ENCODE measurements at regions not wholly inside any gene's neighbourhood (a gene's known extent, or its start where the extent isn't known, plus 50 kb on each side); places are given as distances from the start of the nearest gene placed in this dataset.

DNA sequence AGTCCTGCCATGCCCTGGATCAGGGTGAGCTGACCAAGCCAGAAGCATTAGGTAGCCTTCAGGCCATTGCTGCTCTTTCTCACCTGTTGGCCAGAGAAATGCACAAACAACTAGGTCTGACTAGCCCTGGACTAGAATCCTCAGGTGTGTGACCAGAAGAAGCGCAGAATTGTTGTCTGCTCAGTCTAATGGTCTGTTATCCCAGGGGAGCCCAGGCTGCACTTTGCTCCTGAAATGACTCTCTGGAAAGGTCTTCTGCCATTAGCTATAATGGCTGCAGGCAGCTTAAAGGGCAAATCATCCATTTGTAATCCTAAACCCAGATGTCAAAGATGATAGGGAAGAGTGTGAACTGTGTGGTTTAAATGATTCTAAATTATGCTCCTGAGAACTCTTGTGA, 246.1 kb downstream of the NFKBIZ start:
- ChIA-PET POLR2A (ENCODE audit: low non-redundant PET) (no interaction called here), CTCF (interaction anchor here (0.7 kb wide), 1 partner anchor 215 kb away, joined by 4 read pairs; no protein-coding TSS in a partner anchor)
- DNase-seq (ENCODE audit: low spot score): no peak
- TF ChIP-seq, protein P1, sequence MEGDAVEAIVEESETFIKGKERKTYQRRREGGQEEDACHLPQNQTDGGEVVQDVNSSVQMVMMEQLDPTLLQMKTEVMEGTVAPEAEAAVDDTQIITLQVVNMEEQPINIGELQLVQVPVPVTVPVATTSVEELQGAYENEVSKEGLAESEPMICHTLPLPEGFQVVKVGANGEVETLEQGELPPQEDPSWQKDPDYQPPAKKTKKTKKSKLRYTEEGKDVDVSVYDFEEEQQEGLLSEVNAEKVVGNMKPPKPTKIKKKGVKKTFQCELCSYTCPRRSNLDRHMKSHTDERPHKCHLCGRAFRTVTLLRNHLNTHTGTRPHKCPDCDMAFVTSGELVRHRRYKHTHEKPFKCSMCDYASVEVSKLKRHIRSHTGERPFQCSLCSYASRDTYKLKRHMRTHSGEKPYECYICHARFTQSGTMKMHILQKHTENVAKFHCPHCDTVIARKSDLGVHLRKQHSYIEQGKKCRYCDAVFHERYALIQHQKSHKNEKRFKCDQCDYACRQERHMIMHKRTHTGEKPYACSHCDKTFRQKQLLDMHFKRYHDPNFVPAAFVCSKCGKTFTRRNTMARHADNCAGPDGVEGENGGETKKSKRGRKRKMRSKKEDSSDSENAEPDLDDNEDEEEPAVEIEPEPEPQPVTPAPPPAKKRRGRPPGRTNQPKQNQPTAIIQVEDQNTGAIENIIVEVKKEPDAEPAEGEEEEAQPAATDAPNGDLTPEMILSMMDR (conservative IDR thresholded peaks at IDR 0.05; ENCODE audit: low read depth): no peak
- H3K27ac ChIP-seq: no peak overlapping the region

DNA sequence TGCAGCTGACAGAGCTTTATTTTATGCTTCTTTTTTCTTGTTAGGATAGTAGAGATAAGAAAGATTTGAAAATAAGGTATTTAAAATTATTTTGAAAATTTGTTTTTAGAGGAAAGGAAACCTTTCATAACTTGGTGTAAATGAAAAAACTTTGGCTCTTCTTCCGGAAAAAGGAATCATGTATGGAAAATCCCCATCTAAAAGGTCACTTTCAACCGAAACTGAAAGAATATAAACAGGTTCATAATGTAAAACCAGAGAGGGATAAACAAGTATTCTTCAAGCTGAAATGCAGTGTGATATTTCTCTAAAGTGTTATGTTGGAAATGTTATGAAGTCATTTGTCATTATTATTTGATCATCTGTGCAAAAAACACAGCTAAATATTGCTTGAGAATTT, 246.8 kb downstream of the NFKBIZ start:
- TF ChIP-seq, protein P1 (conservative IDR thresholded peaks at IDR 0.05; ENCODE audit: low read depth): no peak
- no peak overlapping the region for H3K27ac ChIP-seq
- POLR2A ChIA-PET (ENCODE audit: low non-redundant PET): no interaction called here
- DNase-seq (ENCODE audit: low spot score): no peak
- CTCF ChIA-PET: no interaction called here

DNA sequence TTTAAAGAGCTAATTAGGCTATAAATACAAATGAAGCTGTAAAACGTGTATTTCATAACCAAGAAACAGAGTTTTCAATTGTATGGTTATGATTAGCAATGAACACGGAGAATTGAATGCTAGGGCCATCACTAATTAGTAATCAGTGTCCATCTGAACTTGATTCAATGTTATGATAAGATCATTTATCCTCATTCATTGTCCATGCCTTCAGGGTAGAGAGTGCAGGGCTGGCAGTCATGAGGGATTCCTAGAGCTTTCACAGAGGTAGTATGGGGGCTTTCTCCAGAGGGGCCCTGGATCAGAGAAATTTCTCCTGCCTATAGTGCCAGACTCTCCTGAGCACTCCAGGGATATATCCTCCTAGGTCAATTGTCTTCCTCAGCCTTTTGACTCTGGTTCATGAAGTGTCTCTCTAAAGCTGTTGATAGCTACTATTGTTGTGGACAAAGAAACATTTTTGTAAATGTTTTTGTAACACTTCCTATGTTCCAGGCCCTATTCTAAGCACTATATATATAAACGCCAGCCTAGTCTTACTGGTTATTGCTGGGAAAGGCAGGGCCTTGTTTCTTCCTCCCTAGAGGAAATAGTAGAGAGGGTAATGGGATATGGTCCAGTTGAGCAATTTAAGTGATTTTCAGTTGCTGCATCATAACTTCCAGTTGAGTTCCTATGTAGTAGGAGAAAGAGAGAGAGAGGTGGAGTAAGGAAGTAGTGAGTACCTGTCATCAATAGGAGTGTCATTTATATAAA, 249.0 kb downstream of the NFKBIZ start:
- POLR2A ChIA-PET (ENCODE audit: low non-redundant PET): no interaction called here
- DNase-seq (ENCODE audit: low spot score): no peak
- no peak overlapping the region for H3K27ac ChIP-seq
- CTCF ChIA-PET: no interaction called here
- TF ChIP-seq, protein P1 (conservative IDR thresholded peaks at IDR 0.05; ENCODE audit: low read depth): no peak

DNA sequence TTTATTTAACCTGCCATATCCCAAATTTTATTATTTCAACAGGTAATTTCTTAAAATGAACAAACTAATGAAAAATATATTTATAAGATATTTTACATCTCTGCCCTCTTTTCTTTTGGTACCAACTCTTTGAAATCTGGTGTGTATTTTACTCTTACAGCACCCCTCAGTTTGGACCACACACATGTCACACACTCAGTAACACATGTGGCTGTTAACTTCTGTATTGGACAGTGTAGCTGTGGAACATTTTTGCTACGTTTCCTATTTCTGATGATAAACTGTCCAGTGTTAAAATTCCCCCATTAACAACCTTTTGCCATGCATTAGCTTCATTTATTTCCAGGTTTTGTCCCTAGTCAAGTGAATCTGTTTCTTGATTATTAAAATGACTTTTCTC, 250.6 kb downstream of the NFKBIZ start:
- POLR2A ChIA-PET (ENCODE audit: low non-redundant PET): no interaction called here
- no peak for DNase-seq (ENCODE audit: low spot score)
- CTCF ChIA-PET: interaction anchor here (0.6 kb wide), 1 partner anchor 352 kb away, joined by 3 read pairs; no protein-coding TSS in a partner anchor
- H3K27ac ChIP-seq: no peak overlapping the region
- TF ChIP-seq, protein P1 (conservative IDR thresholded peaks at IDR 0.05; ENCODE audit: low read depth): no peak

DNA sequence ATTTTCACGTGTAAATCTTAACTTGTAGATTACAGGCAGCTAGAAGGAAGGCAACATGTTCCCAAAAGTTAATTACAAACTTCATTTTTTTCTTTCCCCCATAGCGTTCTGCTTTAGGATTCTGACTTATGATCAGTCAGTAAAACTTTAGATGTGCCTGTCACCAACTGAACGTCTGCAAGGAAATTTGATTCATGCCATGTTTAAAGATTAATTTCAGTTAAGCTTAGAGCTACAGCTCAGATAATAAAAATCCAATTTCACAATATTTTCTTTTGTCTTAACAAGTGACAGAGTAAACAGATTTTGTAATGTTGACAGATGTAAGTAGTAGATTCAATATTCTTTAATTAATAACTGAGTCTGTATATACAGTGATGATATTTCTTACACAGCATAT, 253.1 kb downstream of the NFKBIZ start:
- H3K27ac ChIP-seq: no peak overlapping the region
- TF ChIP-seq, protein P1 (conservative IDR thresholded peaks at IDR 0.05; ENCODE audit: low read depth): no peak
- CTCF ChIA-PET: no interaction called here
- DNase-seq (ENCODE audit: low spot score): no peak
- POLR2A ChIA-PET (ENCODE audit: low non-redundant PET): no interaction called here

DNA sequence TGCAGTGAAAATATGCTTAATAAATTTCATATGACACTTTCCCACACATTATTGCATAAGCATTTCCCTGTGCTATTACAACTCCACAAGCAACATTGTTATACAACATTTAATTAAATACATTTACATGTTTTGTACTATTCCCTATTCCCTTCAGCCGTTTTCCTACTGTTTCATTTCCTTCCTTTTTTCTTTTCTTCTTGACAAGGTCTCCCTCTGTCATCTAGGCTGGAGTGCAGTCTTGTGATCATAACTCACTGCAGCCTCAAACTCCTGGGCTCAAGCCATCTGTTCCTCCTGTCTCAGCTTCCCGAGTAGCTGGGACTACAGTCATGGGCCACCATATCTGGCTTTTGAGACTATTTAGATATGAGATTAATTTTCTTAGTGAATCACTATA, 254.7 kb downstream of the NFKBIZ start:
- CTCF ChIA-PET: no interaction called here
- POLR2A ChIA-PET (ENCODE audit: low non-redundant PET): no interaction called here

More for the DNA sequence above, 254.7 kb downstream of the NFKBIZ start:
- TF ChIP-seq, protein P1 (conservative IDR thresholded peaks at IDR 0.05; ENCODE audit: low read depth): no peak
- no peak overlapping the region for H3K27ac ChIP-seq
- DNase-seq (ENCODE audit: low spot score): no peak
